IMR-90 (cell line): ENCODE measurements at regions not wholly inside any gene's neighbourhood (a gene's known extent, or its start where the extent isn't known, plus 50 kb on each side); places are given as distances from the start of the nearest gene placed in this dataset.

Experiments
- ATAC-seq: fragments of 200-7000 bp; cut with Tn5 transposase; 2 replicates; pipeline ENCODE4 v1.9.1; 2020; ENCODE audit warnings: low read depth, mild to moderate bottlenecking, moderate library complexity
- BruUV-seq: library from RNA; stranded (reverse); fragments of 400-500 nt; replicated peaks from 2 replicates; lab custom pipeline; 2021; lab: Mats Ljungman, UMichigan
- CTCF ChIA-PET: fragments of 300-600 bp; formaldehyde crosslinking; extraction: SDS; loops from one replicate; lab custom pipeline; 2021; ENCODE audit warnings: antibody characterized with exemption; lab: Yijun Ruan, JAX
- POLR2A ChIA-PET: fragments of 300-600 bp; sonication (Branson Sonifier 250); formaldehyde crosslinking; loops from one replicate; lab custom pipeline; 2022; ENCODE audit warnings: antibody characterized with exemption; ENCODE audit not compliant: unreplicated experiment; lab: Charles Lee
- DNase-seq: peaks from one replicate; pipeline ENCODE4 v3.0.0; 2013
- H2AFZ ChIP-seq: replicated peaks from 2 replicates; pipeline ENCODE3; 2013; ENCODE audit warnings: low read length, mild to moderate bottlenecking; ENCODE audit not compliant: poor library complexity
- H2AK5ac ChIP-seq: 2 replicates; pipeline ENCODE4 v1.6.1; 2013; ENCODE audit warnings: low read depth, low read length, inconsistent platforms
- H2AK9ac ChIP-seq: replicated peaks from 2 replicates; pipeline ENCODE3; 2013; ENCODE audit warnings: mild to moderate bottlenecking, low read depth, low read length, moderate library complexity; ENCODE audit not compliant: poor library complexity
- H2BK120ac ChIP-seq: 2 replicates; pipeline ENCODE4 v1.6.1; 2013; ENCODE audit warnings: low read depth, low read length, inconsistent platforms
- H2BK15ac ChIP-seq: 3 replicates; pipeline ENCODE4 v1.6.1; 2013; ENCODE audit warnings: low read depth, low read length, inconsistent platforms
- H2BK20ac ChIP-seq: 2 replicates; pipeline ENCODE4 v1.6.1; 2013; ENCODE audit warnings: low read depth, mild to moderate bottlenecking, inconsistent platforms, low read length, moderate library complexity
- H2BK5ac ChIP-seq: 2 replicates; pipeline ENCODE4 v1.6.1; 2013; ENCODE audit warnings: mild to moderate bottlenecking, low read depth, low read length, inconsistent platforms; ENCODE audit not compliant: poor library complexity, severe bottlenecking
- H3K14ac ChIP-seq: replicated peaks from 2 replicates; pipeline ENCODE4 v1.6.1; 2013; ENCODE audit warnings: low read depth, low read length, inconsistent platforms
- H3K18ac ChIP-seq: 2 replicates; pipeline ENCODE4 v1.6.1; 2013; ENCODE audit warnings: low read depth, low read length, control low read depth
- H3K23ac ChIP-seq: 2 replicates; pipeline ENCODE4 v1.6.1; 2013; ENCODE audit warnings: low read depth, low read length, inconsistent platforms
- H3K27ac ChIP-seq: 2 replicates; pipeline ENCODE4 v1.5.1; 2013; ENCODE audit warnings: mild to moderate bottlenecking, control low read depth, low read length; ENCODE audit not compliant: insufficient read depth
- H3K27me3 ChIP-seq: 2 replicates; pipeline ENCODE4 v1.6.1; 2013; ENCODE audit warnings: low read length; ENCODE audit not compliant: control insufficient read depth, insufficient read depth
- H3K36me3 ChIP-seq: 2 replicates; pipeline ENCODE4 v1.6.1; 2013; ENCODE audit warnings: low read length, mixed read lengths; ENCODE audit not compliant: control insufficient read depth, insufficient read depth
- H3K4ac ChIP-seq: 2 replicates; pipeline ENCODE4 v1.6.1; 2013; ENCODE audit warnings: low read depth, low read length, inconsistent platforms
- H3K4me1 ChIP-seq: 2 replicates; pipeline ENCODE4 v1.6.1; 2013; ENCODE audit warnings: low read length, mixed read lengths; ENCODE audit not compliant: control insufficient read depth, insufficient read depth
- H3K4me2 ChIP-seq: 2 replicates; pipeline ENCODE4 v1.6.1; 2013; ENCODE audit warnings: low read depth, mild to moderate bottlenecking, control low read depth, low read length, moderate library complexity
- H3K4me3 ChIP-seq: 2 replicates; pipeline ENCODE4 v1.5.1; 2013; ENCODE audit warnings: low read depth, mild to moderate bottlenecking, control low read depth, low read length, moderate library complexity; ENCODE audit not compliant: insufficient read depth
- H3K56ac ChIP-seq: 2 replicates; pipeline ENCODE4 v1.6.1; 2013; ENCODE audit warnings: low read length, inconsistent platforms; ENCODE audit not compliant: insufficient read depth; ENCODE audit errors: extremely low read depth
- H3K79me1 ChIP-seq, 2 experiments: 2 replicates each; pipeline ENCODE4 v1.6.1; 2013; ENCODE audit warnings: low read length in 2 of 2, inconsistent platforms in 1 of 2, low read depth in 1 of 2
- H3K9ac ChIP-seq: 2 replicates; pipeline ENCODE4 v1.6.1; 2013; ENCODE audit warnings: low read depth, low read length, control low read depth
- H3K9me1 ChIP-seq: 2 replicates; pipeline ENCODE4 v1.6.1; 2013; ENCODE audit warnings: low read length, inconsistent platforms; ENCODE audit not compliant: insufficient read depth
- H3K9me3 ChIP-seq: 2 replicates; pipeline ENCODE4 v1.6.1; 2013; ENCODE audit warnings: low read length; ENCODE audit not compliant: control insufficient read depth, insufficient read depth
- H4K20me1 ChIP-seq: 2 replicates; pipeline ENCODE4 v1.6.1; 2013; ENCODE audit warnings: low read length, inconsistent platforms; ENCODE audit not compliant: insufficient read depth
- H4K5ac ChIP-seq: 2 replicates; pipeline ENCODE4 v1.6.1; 2013; ENCODE audit warnings: mild to moderate bottlenecking, low read depth, low read length, control low read depth
- H4K8ac ChIP-seq, 2 experiments: 2 replicates each; pipeline ENCODE4 v1.6.1; 2013; ENCODE audit warnings: low read depth in 2 of 2, low read length in 2 of 2, control low read depth in 1 of 2, inconsistent platforms in 1 of 2
- H4K91ac ChIP-seq: 2 replicates; pipeline ENCODE4 v1.6.1; 2013; ENCODE audit warnings: low read depth, low read length, inconsistent platforms; ENCODE audit not compliant: insufficient read depth
- CTCF ChIP-seq: conservative IDR thresholded peaks from 2 replicates; pipeline ENCODE4 v1.5.1; 2012; ENCODE audit warnings: mild to moderate bottlenecking, low read depth, low read length, improper control_type of control experiment
- NFE2L2 ChIP-seq: fragments of 150-350 bp; IDR thresholded peaks from 2 replicates; pipeline ENCODE4 v1.6.1; 2016; ENCODE audit warnings: low read depth, mild to moderate bottlenecking, low read length
- WGBS, 2 experiments: methylation state at CpG; one replicate each; pipeline versions ENCODE4 v1.1.5 to v1.1.7; 2013; ENCODE audit warnings: missing lambda C conversion rate in 2 of 2; ENCODE audit not compliant: insufficient read length in 1 of 2; ENCODE audit errors: extremely low coverage in 2 of 2; 5-methylcytosine and 5-hydroxymethylcytosine counted together
- dilution Hi-C: fragments of 300-500 bp; cut with HindIII; formaldehyde crosslinking; loops from one replicate; pipeline ENCODE4 v1.14.3; 2018; ENCODE audit warnings: low sequenced_read_pairs; ENCODE audit not compliant: unreplicated experiment
- in situ Hi-C: fragments of 300-500 bp; cut with MboI; formaldehyde crosslinking; loops from 3 replicates; pipeline ENCODE4 v1.14.3; 2019; ENCODE audit warnings: low sequenced_read_pairs, inconsistent platforms, mixed read lengths
- intact Hi-C: fragments of 100-400 bp; cut with micrococcal nuclease; formaldehyde crosslinking; loops from 2 replicates; pipeline ENCODE4 v1.10.0; 2022

GRCh38 chr5:2126512-2126911, 243.8 kb upstream of the IRX4 start:
- CTCF ChIA-PET: no interaction called here

More at GRCh38 chr5:2126512-2126911, 243.8 kb upstream of the IRX4 start:
- Histone ChIP-seq H3K4me2 (no peak overlapping the region), H3K4me1 (no peaks in the 10 kb centered on the region), H2BK5ac (no peak overlapping the region), H3K9ac (no peak overlapping the region), H4K5ac (no peak overlapping the region), H3K9me3 (peaks cover 28% of the 10 kb centered on the region), H2AK5ac (no peak overlapping the region), H4K20me1 (no peaks in the 10 kb centered on the region), H2BK15ac (no peak overlapping the region), H3K4ac (no peak overlapping the region), H3K27ac (no peak overlapping the region), H2BK20ac (no peak overlapping the region), H2AFZ (no peak overlapping the region), H3K79me1 (no peaks in the 10 kb centered on the region), H3K36me3 (no peaks in the 10 kb centered on the region), H3K4me3 (no peak overlapping the region), H2AK9ac (no peak overlapping the region), H3K9me1 (no peaks in the 10 kb centered on the region), H4K8ac (no peak overlapping the region), H4K91ac (no peak overlapping the region), H3K18ac (no peak overlapping the region), H3K23ac (no peak overlapping the region), H2BK120ac (no peak overlapping the region), H3K14ac (no peak overlapping the region), H3K56ac (no peak overlapping the region), H3K27me3 (no peaks in the 10 kb centered on the region)
- ATAC-seq: no peak
- intact Hi-C loops: no loop called here
- no TSS peak for BruUV-seq
- dilution Hi-C loops: no loop called here
- POLR2A ChIA-PET: no interaction called here
- TF ChIP-seq NFE2L2 (no peak), CTCF (no peak)
- no CpG with 5 or more reads among the region's 9 CpGs for WGBS, 2 experiments
- DNase-seq: no peak
- in situ Hi-C loops: no loop called here
